GM21786 (cell line): ENCODE measurements at regions not wholly inside any gene's neighbourhood (a gene's known extent, or its start where the extent isn't known, plus 50 kb on each side); places are given as distances from the start of the nearest gene placed in this dataset.

Source experiments
- ATAC-seq: cut with Tn5 transposase; IDR thresholded peaks from one replicate; pipeline ENCODE4 v1.9.1; 2021; ENCODE audit not compliant: unreplicated experiment

- ATAC-seq, result no peak
These were observed 72.8 kb upstream of the BOD1 start for GRCh38 chr5:173689171-173689736.

DNA sequence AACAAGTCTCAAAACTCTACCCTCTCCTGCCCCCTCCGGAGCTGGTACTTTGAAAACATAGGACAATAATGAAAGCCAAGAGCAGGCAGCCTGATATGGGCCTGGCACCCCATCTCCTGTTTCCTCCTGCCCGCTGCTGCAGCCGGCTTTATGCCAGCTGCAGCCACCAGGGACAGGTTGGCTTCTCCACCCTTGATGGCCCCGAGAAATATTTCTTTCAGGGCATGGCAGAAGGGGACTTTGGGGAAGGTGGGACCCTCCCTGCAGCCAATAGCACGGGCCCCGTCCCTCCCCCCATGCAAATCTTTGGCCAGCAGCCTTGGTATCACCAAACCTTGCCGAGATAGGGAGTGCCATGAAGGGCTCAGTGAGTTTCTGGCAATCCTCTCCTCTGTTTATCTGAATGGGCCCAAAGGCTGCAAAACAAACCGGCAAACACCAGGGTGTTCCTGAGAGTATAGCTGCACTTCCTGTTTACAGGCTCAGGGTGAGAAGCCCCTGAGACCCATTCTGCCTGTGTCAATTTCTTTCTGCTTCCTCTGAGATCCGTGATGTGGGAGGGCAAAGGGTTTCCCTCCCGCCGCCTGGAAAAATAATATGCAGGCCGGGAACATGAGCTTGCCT, 73.4 kb upstream of the BOD1 start:
- no peak for ATAC-seq

GRCh38 chr5:173691931-173692330, 75.5 kb upstream of the BOD1 start:
- no peak for ATAC-seq

GRCh38 chr5:173693670-173694069, 77.2 kb upstream of the BOD1 start:
- ATAC-seq, result no peak

DNA sequence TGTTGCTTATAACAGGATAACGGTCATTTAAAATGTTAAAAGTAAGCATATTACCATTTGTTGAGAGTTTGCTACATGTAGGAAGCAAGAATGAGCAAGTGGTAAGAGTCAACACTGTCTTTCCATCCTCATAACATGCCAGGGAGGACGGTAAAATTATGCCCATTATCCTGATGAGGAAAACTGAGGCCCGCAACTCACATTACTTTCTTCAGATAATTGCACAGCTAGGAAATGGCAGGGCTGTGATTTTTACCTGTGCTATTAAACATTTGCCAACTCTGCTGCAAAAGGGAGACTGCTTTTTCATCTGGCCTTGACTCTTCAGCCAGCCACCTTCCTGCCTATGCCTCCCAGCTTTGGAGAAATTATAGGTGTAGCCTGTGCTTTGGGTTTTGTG, 79.8 kb upstream of the BOD1 start:
- ATAC-seq, result no peak

GRCh38 chr5:173697931-173698579, 81.6 kb upstream of the BOD1 start:
- ATAC-seq, result no peak

GRCh38 chr5:173699966-173700365, 83.5 kb upstream of the BOD1 start:
- no peak for ATAC-seq

DNA sequence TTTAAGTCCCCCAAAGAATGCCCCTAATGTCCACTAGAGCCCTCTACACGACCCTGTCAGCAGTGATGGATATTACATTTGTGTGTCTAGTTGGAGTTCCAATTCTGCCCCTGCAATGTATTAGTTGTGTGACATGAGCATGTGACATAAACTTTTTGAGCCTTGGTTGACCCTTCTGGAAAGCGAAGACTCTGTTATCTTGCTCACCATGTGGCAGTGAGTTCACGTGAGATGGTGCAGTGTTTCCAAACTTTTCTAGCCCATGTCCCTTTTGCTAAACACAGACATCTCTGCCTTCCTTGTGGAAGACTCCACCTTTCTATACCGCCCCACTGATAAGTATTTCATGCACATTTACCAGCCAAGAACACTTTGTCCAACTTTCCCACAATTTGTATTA, 87.0 kb upstream of the BOD1 start:
- ATAC-seq, result no peak

DNA sequence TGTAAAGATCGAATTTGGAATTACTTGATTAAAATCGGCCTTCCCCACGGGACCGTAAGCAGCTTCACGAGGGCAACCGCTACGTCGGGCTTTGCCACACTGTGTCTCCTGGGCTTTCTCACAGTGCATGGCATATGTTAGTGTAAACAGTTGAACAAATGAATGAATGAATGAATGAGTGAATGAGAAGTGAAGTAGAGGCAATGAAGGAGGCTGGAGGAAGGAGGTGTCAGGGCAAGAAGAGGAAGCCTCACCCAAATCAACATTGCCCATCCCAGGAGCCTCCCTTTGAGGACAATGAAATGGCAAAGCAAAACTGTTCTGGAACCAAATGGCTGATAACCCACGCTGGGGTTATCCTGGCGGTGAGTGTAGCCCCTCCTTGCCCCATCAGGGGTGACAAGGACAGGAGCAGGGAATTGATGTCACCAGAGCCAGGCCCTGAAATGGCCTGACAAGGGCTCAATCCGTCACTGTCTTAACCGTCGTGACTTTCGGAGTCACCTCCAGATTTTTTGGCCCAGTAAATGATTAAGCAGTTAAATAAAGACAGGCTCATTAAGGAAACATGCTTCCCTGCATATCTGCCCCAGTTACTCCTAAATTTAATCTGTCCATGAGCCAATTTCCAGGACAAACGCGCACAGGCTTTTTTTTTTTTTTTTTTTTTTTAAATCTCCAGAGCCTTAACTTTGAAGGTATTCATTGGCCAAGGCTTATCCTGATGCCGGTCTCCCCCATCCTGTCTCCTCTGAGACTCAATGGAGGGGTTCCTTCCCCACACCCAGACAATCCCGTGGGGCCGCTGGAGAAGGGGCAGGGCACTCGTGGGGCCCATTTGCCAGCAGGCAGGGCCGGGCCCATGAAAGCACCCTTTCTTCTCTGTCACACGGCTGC, 88.4 kb upstream of the BOD1 start:
- no peak for ATAC-seq

GRCh38 chr5:173705512-173706044, 89.1 kb upstream of the BOD1 start:
- ATAC-seq, result no peak

GRCh38 chr5:173706700-173707099, 90.2 kb upstream of the BOD1 start:
- ATAC-seq, result no peak

GRCh38 chr5:173707392-173707791, 90.9 kb upstream of the BOD1 start:
- peak; percentile 88 for ATAC-seq

DNA sequence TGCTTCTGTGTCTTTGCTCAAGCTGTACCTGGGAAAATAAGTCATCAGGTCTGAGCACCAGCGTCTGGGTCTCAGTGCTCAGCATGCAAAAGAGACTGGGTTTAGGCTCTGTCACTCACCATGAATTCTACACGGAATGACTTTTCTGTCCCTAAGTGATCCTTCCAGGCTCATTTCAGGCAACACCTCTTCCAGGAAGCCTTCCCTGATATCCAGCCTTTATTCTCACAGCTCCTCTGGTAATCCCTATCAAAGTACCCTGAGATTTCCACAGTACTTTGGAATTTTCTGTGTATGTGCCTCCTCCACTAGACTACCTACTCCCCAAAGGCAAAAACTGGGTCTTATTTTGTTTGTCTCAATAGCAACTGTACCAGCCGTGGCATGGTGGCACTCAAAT, 92.7 kb upstream of the BOD1 start:
- ATAC-seq, result no peak

GRCh38 chr5:173709761-173710160, 93.3 kb upstream of the BOD1 start:
- ATAC-seq, result no peak

- no peak for ATAC-seq
These were observed 94.1 kb upstream of the BOD1 start for GRCh38 chr5:173710528-173710927.

- no peak for ATAC-seq
These were observed 95.0 kb upstream of the BOD1 start for GRCh38 chr5:173711466-173711865.

DNA sequence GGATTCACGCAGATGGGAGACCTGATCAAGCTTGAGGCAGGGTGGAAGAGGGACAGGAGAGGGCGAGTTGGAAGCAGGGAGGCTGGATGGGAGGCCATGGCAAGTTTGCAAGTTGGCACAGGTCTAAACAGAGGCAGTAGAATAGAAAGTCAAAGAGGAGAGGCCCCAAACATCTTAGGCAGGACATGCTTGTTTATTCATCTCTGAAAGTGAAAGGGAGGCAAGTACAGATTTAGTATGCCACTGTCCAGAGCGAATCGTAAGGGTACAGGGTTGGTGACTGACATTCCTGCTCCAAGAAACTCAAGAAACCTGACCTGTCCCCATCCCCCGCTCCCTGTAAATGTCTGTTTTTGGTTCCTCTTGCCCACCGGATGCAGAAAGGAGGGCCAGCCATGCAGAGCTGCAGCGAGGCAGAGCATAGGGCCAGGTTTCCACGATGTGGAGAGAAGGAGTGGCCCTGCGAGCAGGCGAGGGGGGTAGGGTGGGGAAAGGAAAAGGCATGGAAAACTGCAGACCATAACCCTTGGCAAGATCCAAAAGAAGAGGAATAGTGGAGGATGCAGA, 96.2 kb upstream of the BOD1 start:
- no peak for ATAC-seq

DNA sequence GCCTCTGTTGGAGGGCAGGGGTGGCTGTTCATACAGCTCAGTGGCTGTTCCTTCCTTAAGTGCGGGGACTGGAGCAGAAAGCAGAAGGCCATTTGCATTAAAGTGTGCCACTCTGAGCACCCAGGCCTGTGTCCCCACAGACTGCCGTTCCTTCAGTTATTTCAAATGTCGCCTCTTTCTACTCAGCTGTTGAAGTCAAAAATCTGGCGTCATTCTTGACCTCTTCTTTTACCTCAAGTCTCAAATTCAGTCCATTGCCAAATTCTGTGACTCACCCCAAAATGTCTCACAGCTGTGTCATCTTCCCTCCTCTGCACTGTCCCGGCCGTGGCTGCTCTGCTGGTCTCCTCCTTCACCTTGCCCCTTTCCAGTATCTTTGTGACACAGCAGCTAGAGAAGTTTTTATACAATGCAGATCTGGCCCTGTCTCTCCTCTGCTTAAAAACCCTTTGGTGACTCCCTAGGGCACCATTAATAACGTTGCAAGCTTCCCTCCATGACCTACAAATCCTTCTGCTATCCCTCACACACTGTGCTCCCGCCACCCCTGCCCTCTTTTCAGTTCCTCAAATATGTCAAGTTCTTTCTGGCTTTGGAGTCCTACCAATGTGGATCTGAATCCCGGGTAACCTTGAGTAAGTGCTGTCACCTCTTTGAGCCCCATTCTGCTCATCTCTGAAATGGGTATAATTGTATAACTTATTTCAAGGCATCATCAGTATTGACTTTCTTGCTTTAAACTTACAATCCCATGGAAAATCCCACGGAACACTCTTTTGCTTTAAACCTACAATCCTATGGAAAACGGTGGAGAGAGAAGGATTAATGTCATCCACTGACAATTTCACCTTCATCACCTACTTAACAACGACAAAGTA, 98.3 kb upstream of the BOD1 start:
- ATAC-seq, result no peak

GRCh38 chr5:173715607-173716006, 99.2 kb upstream of the BOD1 start:
- ATAC-seq, result no peak

DNA sequence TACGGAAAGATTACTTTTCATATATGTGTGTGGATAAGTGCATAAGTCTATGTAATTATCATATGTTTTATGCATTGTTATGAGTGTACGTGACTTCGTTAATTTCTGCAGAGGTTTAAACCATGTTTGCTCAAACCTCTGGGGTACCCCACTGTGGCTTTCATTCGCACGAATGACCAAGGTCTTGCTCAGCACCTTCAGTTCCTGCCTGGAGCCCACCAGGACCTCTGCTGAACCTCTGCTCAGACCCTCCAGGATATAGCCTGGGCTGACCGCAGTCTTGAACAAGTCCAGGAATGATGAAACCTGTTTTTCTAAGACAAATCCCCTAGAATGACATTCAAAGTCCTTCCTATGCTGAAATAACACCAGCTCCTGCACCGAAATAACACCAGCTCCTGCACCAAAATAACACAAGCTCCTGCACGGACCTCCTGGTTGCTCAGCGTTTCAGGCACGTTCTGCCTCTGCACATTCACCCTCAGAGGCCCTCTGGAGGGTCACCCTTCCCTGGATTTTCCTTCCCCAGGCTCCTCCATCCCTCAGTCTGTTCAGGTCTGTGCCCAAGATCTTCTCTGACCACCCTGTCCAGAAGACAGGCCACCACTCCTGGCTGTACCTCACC, 99.7 kb upstream of the BOD1 start:
- ATAC-seq, result no peak
